ENCODE measurements at regions not wholly inside any gene's neighbourhood (a gene's known extent, or its start where the extent isn't known, plus 50 kb on each side); places are given as distances from the start of the nearest gene placed in this dataset.
"Not testable (repeated sequence)": the region's sequence is repeated elsewhere in the genome, so short reads cannot be mapped to it uniquely, and the experiment has no call there.

GRCh38 chr14:53448682-53449081 lies 295.6 kb upstream of the DDHD1 start:
- no peak for DNase-seq

- no peak for DNase-seq
These were observed 291.7 kb upstream of the DDHD1 start for GRCh38 chr14:53444677-53445312.

- DNase-seq: no peak
These were observed 288.7 kb upstream of the DDHD1 start for GRCh38 chr14:53441789-53442188.

- DNase-seq: no peak
These were observed 284.7 kb upstream of the DDHD1 start for GRCh38 chr14:53437858-53438257.

- no peak for DNase-seq
These were observed 279.3 kb upstream of the DDHD1 start for GRCh38 chr14:53432378-53432802.

- DNase-seq: no peak
These were observed 277.7 kb upstream of the DDHD1 start for GRCh38 chr14:53430870-53431269.

- DNase-seq: no peak
These were observed 259.9 kb upstream of the DDHD1 start for GRCh38 chr14:53412819-53413675.

GRCh38 chr14:53411125-53411524 lies 258.0 kb upstream of the DDHD1 start:
- DNase-seq: no peak

GRCh38 chr14:53409969-53410368 lies 256.8 kb upstream of the DDHD1 start:
- DNase-seq: no peak

- no peak for DNase-seq
These were observed 256.2 kb upstream of the DDHD1 start for GRCh38 chr14:53409289-53409688.

- DNase-seq: no peak
These were observed 255.2 kb upstream of the DDHD1 start for GRCh38 chr14:53408175-53408879.

- no peak for DNase-seq
These were observed 253.4 kb upstream of the DDHD1 start for GRCh38 chr14:53406519-53406918.

GRCh38 chr14:53401646-53402045 lies 248.5 kb upstream of the DDHD1 start:
- DNase-seq: no peak

- DNase-seq: no peak
These were observed 245.9 kb upstream of the DDHD1 start for GRCh38 chr14:53399057-53399456.

GRCh38 chr14:53398616-53399015 lies 245.5 kb upstream of the DDHD1 start:
- DNase-seq: no peak

GRCh38 chr14:53395267-53395666 lies 242.1 kb upstream of the DDHD1 start:
- not testable (repeated sequence) for DNase-seq

GRCh38 chr14:53391631-53392285 lies 238.6 kb upstream of the DDHD1 start:
- DNase-seq: no peak

- no peak for DNase-seq
These were observed 238.0 kb upstream of the DDHD1 start for GRCh38 chr14:53391156-53391555.

GRCh38 chr14:53390008-53390407 lies 236.9 kb upstream of the DDHD1 start:
- no peak for DNase-seq

GRCh38 chr14:53389202-53389601 lies 236.1 kb upstream of the DDHD1 start:
- DNase-seq: no peak

- DNase-seq: no peak
These were observed 233.2 kb upstream of the DDHD1 start for GRCh38 chr14:53386362-53386761.

GRCh38 chr14:53384536-53384935 lies 231.4 kb upstream of the DDHD1 start:
- no peak for DNase-seq

- no peak for DNase-seq
These were observed 230.9 kb upstream of the DDHD1 start for GRCh38 chr14:53384073-53384472.

All from activated CD8-positive, alpha-beta memory T cell treated with anti-CD3 and anti-CD28 coated beads, Interleukin-2, amount 50 U/mL, for 4 hours (primary cell).